Kidney capillary endothelial cell (primary cell): ENCODE measurements at regions not wholly inside any gene's neighbourhood (a gene's known extent, or its start where the extent isn't known, plus 50 kb on each side); places are given as distances from the start of the nearest gene placed in this dataset.
"Not testable (repeated sequence)": the region's sequence is repeated elsewhere in the genome, so short reads cannot be mapped to it uniquely, and the experiment has no call there.

Experiments used
- DNase-seq: peaks from one replicate; pipeline ENCODE4 v3.0.0-alpha.2; 2018; ENCODE audit warnings: low spot score

DNA sequence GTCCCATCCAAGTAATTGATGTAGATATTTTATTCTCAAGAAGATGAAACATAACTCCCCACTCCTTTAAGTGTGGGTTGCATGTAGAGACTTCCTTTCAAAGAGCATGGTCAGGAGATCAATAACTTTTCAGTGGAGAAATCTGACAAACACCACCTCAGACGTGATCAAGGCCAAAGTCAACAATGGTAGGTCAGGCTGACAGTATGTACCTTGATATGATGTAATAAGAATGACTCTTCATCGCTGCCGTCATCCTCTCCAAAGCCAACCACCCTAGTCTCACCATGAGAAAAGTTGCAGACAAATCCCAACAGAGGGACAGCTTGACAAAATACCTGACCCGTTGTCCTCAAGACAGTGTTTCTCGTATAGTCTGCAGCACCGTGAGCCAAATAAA is 67.3 kb upstream of the DHRSX start:
- DNase-seq: no peak

DNA sequence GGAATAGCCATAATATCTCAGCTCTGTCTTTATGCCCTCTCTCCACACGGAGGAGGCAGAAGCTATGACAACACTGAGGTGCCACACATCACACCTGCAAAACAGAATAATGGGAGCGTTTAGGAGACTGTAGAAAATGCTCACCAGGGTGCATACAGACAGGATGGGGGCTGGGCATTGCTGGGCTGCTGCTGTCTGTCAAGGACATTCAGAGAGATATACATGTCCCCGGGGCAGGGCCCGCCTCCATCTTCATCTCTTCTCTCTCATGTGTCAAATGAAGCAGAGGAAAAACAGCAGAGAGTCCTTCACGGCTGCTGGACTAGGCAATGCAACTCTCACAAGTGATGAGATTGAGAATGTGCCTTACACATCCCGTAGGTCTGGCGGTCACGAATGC is 65.3 kb upstream of the DHRSX start:
- DNase-seq: no peak

GRCh38 chrX:2561456-2561855 is 60.7 kb upstream of the DHRSX start:
- DNase-seq: no peak

GRCh38 chrX:2559124-2559523 is 58.3 kb upstream of the DHRSX start:
- no peak for DNase-seq

- no peak for DNase-seq
Observed at GRCh38 chrX:2554891-2555290, 54.1 kb upstream of the DHRSX start.

DNA sequence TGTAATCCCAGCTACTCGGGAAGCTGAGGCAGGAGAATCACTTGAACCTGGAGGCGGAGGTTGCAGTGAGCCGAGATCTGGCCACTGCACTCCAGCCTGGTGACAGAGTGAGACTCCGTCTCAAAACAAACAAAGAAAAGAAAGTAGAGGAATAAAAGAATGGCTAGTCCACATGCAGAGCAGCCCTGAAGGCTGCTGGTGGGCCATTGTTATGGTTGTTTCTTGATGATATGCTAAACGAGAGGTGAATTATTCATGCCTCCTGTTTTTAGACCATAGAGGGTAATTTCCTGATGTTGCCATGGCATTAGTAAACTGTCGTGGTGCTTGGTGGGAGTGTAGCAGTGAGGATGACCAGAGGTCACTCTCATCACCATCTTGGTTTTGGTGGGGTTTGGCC is 53.3 kb upstream of the DHRSX start:
- DNase-seq: not testable (repeated sequence)

GRCh38 chrX:2552621-2553201 is 51.9 kb upstream of the DHRSX start:
- no peak for DNase-seq

GRCh38 chrX:2550328-2551020 is 49.7 kb upstream of the DHRSX start:
- no peak for DNase-seq
